ENCODE measurements at regions not wholly inside any gene's neighbourhood (a gene's known extent, or its start where the extent isn't known, plus 50 kb on each side); places are given as distances from the start of the nearest gene placed in this dataset.
"Not testable (repeated sequence)": the region's sequence is repeated elsewhere in the genome, so short reads cannot be mapped to it uniquely, and the experiment has no call there.

- no peak for DNase-seq
Observed at GRCh38 chr4:72935462-72935861, 134.1 kb downstream of the COX18 start.

GRCh38 chr4:72933029-72933428 is 136.5 kb downstream of the COX18 start:
- DNase-seq: no peak

GRCh38 chr4:72931346-72931745 is 138.2 kb downstream of the COX18 start:
- no peak for DNase-seq

- not testable (repeated sequence) for DNase-seq
Observed at GRCh38 chr4:72929596-72930274, 139.8 kb downstream of the COX18 start.

- no peak for DNase-seq
Observed at GRCh38 chr4:72924814-72925213, 144.7 kb downstream of the COX18 start.

- DNase-seq: no peak
Observed at GRCh38 chr4:72919937-72920336, 149.6 kb downstream of the COX18 start.

- DNase-seq: no peak
Observed at GRCh38 chr4:72919464-72919863, 150.1 kb downstream of the COX18 start.

GRCh38 chr4:72918362-72918761 is 151.2 kb downstream of the COX18 start:
- DNase-seq: no peak

GRCh38 chr4:72911316-72911715 is 158.2 kb downstream of the COX18 start:
- DNase-seq: no peak

GRCh38 chr4:72909461-72909860 is 160.1 kb downstream of the COX18 start:
- no peak for DNase-seq

GRCh38 chr4:72902354-72902753 is 167.2 kb downstream of the COX18 start:
- no peak for DNase-seq

GRCh38 chr4:72901553-72901952 is 168.0 kb downstream of the COX18 start:
- DNase-seq: no peak

GRCh38 chr4:72900952-72901351 is 168.6 kb downstream of the COX18 start:
- DNase-seq: no peak

- DNase-seq: no peak
Observed at GRCh38 chr4:72899621-72900020, 169.9 kb downstream of the COX18 start.

- no peak for DNase-seq
Observed at GRCh38 chr4:72899214-72899613, 170.3 kb downstream of the COX18 start.

- DNase-seq: no peak
Observed at GRCh38 chr4:72896515-72896914, 173.0 kb downstream of the COX18 start.

- DNase-seq: no peak
Observed at GRCh38 chr4:72895408-72895807, 174.1 kb downstream of the COX18 start.

GRCh38 chr4:72893354-72894066 is 176.0 kb downstream of the COX18 start:
- DNase-seq: no peak

- no peak for DNase-seq
Observed at GRCh38 chr4:72888331-72888730, 181.2 kb downstream of the COX18 start.

GRCh38 chr4:72887152-72887551 is 182.4 kb downstream of the COX18 start:
- DNase-seq: no peak

- no peak for DNase-seq
Observed at GRCh38 chr4:72886602-72887001, 182.9 kb downstream of the COX18 start.

- DNase-seq: not testable (repeated sequence)
Observed at GRCh38 chr4:72884225-72884624, 185.3 kb downstream of the COX18 start.

GRCh38 chr4:72876946-72877345 is 192.6 kb downstream of the COX18 start:
- DNase-seq: no peak

GRCh38 chr4:72875545-72875944 is 194.0 kb downstream of the COX18 start:
- DNase-seq: no peak

GRCh38 chr4:72875138-72875537 is 194.4 kb downstream of the COX18 start:
- no peak for DNase-seq
